HG03460 (cell line): ENCODE measurements at regions not wholly inside any gene's neighbourhood (a gene's known extent, or its start where the extent isn't known, plus 50 kb on each side); places are given as distances from the start of the nearest gene placed in this dataset.
"Not testable (repeated sequence)": the region's sequence is repeated elsewhere in the genome, so short reads cannot be mapped to it uniquely, and the experiment has no call there.

Experiments used
- ATAC-seq: cut with Tn5 transposase; IDR thresholded peaks from one replicate; pipeline ENCODE4 v1.9.1; 2021; ENCODE audit not compliant: unreplicated experiment

GRCh38 chrX:7640392-7640791, 202.6 kb upstream of the VCX start:
- ATAC-seq, result no peak

DNA sequence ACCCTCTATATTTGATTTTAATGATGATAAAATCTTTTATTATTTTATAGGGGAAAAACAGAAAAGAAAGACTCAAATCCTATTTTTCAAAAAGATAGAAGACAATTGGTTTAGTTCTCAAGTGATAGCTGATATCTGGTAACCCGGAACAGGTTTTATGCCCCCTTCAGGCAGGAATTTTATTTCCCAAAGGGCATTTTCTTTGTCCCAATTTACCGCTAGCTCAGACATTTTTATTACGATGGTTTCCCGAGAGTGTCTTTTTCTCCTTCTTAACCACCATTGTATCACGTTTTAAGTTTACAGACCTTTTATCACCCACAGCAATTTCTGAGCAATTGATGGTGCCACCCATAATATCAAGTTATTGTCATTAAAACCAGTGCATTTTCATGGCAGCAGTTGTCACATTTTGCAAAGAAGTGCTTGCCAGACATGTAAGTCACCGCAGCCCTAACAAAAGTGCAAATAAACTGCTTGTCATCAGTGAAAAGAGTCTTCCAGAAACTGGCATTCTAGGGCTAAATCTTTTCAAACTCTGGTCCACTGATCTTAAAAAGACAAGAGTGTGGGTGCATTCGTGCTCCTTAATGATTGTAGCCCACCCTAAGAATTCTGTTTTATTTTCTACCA, 204.8 kb upstream of the VCX start:
- ATAC-seq, result no peak

DNA sequence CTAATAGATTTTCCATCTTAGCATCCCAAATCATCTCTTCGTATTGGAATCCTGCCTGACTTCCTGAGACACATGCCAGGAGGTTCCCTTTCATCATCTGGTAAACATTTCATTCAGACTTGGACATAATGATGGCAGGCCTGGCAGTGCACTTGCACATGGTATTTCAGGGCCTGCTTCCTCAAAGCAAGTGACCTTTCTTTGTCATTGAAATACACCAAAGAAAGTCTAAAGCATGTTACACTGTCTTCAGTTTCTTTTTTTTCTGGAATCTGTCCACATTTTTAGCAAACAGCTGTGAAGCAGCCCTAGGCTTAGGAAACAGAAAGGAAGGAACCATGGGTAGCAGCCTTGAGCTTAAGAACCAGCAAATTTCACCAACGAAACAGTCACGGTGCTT, 205.9 kb upstream of the VCX start:
- ATAC-seq, result no peak

DNA sequence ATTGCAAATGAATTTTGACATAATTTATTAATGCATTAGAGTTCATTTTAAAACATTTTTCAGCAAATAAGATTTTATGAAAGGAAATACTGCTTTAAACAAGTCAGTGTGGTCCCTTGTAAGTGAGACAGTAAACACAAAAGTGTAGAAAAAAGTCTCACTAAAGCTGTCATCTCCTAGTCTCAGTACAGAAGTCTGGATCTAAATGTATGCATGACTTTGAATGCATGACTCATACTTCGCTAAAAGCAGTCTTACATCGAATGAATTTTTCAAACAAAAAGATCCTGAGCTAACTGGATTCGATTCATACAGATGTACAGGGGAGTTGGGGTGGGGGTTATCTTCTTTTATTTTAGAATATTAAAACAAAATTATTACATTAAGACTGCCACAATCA, 207.4 kb upstream of the VCX start:
- no peak for ATAC-seq

- no peak for ATAC-seq
Measured at GRCh38 chrX:7620560-7620959, 222.4 kb upstream of the VCX start.

GRCh38 chrX:7617994-7618393, 225.0 kb upstream of the VCX start:
- ATAC-seq, result no peak

GRCh38 chrX:7614616-7615015, 228.4 kb upstream of the VCX start:
- no peak for ATAC-seq

- ATAC-seq, result not testable (repeated sequence)
Measured at GRCh38 chrX:7608625-7609024, 234.3 kb upstream of the VCX start.

DNA sequence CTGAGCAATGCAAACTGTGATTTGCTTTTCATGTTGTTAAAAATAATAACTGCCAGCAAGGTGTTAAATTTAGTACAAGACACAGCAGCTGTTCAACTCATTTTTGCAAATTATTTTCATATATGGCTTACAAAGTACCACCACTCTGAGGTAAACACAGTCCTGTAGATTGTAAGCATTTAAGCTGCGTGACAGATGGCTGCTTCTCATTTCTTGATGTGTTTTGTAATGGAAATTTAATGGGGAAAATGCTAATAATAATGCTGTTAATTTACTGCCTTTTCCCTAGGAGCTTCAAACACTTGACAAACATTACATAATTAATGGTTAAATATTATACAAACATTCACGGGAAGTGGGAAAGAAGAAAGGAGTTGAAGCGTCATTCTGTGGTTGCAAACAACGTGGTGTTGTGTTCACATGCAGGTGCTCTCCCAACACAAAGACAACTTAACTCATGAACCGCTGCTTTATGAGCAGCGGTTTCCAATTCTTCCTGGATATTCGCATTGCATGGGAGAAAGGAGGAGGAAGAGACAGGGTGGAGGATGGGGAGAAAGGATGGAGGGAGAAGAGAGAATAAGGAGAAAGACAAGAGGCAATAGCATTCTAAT, 236.8 kb upstream of the VCX start:
- ATAC-seq, result no peak

GRCh38 chrX:7603387-7603786, 239.6 kb upstream of the VCX start:
- ATAC-seq, result no peak

DNA sequence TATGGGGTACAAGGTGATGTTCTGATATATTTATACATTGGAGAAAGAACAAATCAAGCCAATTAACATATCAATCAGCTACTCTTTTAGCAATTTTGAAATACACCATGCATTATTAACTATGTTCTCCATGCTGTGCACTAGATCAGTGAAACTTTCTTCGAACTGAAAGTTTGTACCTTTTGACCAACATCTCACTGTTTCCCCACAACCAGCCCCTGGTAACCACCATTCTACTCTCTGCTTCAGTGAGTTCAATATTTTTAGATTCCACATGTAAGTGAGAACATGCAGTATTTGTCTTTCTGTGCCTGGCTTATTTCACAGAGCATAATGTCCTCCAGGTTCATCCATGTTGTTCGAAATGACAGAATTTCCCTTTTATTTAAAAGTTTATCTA, 246.1 kb upstream of the VCX start:
- ATAC-seq, result no peak

- ATAC-seq, result not testable (repeated sequence)
Measured at GRCh38 chrX:7593370-7593769, 249.6 kb upstream of the VCX start.

DNA sequence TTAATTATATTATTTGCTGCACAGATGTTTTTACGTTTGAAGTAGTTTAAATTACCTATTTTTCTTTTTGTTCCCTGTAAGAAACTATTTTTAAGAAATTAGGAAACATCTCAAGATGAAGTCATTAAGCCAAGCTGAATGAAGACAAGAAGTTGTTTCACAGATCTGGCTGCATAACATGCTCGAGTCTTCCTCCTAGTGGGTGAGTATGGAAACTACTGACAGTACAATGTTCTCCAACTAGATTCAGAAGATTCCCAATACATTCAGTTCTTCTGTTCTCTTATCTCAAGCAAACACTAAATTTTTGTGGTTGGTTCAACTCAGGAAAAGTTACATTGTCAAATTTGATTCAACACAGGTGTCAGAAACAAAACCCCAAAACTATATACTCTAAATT, 256.8 kb upstream of the VCX start:
- no peak for ATAC-seq

DNA sequence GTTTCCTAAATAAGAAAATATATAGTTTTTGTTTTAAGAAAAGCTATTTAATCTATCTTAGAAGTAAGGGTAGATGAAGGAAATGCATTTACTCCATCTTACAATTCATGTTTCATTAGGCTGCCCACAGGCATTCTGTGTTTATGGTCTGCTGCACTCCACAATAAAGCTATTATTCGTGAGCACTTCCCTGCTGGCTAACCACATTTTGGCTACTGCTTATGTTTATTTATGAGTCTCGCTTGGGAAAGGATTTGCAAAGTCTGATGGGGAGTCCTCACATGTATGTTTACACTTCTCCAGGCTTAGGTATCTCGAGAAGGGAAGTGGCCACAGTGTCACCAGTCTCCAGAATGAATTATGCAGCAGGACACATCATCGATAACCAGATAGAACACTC, 260.8 kb upstream of the VCX start:
- ATAC-seq, result no peak

- ATAC-seq, result no peak
Measured at GRCh38 chrX:7580127-7580526, 262.8 kb upstream of the VCX start.

- no peak for ATAC-seq
Measured at GRCh38 chrX:7574325-7574724, 268.6 kb upstream of the VCX start.

- no peak for ATAC-seq
Measured at GRCh38 chrX:7570432-7571029, 272.4 kb upstream of the VCX start.

DNA sequence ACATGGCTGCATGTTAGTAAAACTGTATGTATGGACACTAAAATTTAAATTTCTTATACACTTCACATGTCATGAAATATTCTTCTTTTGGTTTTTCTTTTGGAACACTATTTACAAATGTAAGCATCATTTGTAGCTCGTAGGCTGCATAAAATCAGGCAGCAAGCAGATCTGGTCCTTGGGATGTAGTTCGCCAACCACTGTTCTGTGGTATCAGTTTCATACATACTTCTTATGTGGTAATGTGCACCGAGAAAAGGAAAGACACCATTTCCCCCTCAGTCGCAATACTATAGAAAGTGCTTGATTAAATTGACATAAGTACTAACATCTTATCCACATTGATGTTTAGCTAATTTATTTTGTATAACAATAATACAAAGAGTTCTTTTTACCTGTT, 274.4 kb upstream of the VCX start:
- no peak for ATAC-seq

DNA sequence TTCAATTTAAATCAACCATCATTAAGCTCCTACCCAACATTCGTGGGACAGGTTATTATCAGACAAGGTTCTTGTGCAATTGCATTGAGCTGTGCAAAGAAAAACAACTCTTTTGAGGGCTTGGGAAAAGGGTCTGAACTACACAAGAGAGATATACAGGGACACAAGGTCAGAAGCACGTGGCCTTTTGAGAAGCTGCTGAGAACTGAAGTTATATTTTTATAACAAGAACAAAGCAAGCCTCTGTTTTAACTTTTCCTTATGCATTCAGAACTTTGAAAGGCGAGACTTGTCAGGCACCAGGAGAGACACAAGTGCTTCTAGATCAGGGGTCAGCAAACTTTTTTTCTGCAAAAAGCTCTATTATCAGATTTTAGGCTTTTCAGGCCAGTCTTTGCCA, 274.8 kb upstream of the VCX start:
- no peak for ATAC-seq

GRCh38 chrX:7552760-7553159, 290.2 kb upstream of the VCX start:
- no peak for ATAC-seq

DNA sequence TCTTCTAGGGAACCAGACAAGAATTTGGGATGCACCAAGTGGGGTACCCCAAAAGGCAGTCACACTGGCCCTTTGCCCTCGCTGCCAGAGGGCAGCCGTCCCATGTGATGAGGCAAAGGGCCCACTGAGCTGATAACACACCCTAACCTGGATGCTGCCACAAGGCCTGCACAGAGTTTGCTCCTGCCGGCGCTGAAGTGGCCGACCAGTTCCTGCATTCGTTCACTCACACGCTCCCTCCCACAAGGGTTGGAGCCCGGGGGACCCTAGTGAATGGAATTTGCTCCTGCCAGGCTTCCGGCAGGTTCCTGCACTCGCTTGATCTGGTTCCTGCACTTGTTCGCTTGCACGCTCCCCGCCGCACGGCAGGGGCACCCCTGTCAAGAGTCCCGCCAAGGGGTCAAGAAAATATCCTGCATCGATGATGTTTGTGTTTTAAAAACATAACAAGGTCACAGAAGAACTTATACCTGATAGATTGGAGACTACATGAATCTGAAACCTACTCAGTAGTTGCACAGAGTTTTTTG, 296.4 kb upstream of the VCX start:
- no peak for ATAC-seq

DNA sequence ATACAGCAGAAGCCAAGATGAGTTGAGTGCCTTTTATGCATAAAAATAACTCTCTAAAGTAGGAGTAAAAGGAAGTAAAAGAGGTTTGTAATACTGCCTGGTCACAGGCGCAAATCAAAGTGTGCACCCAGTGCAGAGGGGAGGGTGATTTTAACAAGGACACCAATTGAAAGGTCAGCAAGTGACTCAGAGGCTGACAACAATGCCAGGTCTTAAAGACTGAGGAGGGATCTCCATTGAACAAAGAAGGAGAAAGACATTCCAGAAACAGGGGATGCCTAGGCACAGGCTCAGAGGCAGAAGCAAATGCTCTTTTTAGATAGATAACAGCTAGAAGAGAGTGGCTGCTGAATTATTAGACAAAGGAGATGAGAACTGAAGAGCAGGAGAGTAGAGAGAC, 297.4 kb upstream of the VCX start:
- ATAC-seq, result no peak
